ENCODE measurements at regions not wholly inside any gene's neighbourhood (a gene's known extent, or its start where the extent isn't known, plus 50 kb on each side); places are given as distances from the start of the nearest gene placed in this dataset.

DNA sequence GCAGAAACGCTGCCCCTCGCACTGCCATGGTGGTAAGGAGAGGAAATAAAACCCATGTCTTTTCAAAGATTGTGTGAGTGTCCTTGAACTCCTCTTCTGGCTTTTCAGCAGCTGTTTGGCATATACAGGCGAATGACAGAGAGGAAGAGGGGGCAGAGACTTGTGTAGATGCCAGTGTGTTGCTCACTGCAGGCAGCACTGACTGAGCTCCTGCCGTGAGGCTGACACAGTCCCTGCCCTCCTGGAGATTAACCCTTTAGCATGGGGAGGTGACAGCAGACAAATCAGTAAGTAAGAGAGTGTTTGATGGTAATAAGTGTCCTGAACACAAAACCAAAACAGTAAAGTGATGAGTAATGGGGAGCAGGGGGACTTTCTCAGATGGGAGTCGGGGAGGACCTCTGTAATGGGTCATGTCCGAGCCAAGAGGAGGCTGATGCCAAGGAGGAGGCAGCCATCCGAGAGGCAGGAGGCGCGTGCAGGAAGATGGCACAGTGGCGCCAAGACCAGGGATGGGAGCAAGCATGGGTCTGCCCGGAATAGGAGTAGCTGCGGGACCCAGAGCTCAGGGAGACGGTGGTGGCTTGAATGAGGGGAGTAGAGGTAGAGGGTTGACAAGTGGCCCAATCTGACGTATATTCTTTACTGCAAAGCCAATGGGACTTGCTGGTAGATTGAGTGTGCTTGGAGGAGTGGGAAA is 182.2 kb downstream of the FOXO1 start:
- Histone ChIP-seq H3K9me3 (ENCODE audit: insufficient read depth, low read length) (no peaks in the 10 kb centered on the region), H3K36me3 (ENCODE audit: insufficient read depth, insufficient read length, low read length) (no peaks in the 10 kb centered on the region), H3K9ac (ENCODE audit: insufficient read length, low read depth) (no peak overlapping the region), H3K4me3 (ENCODE audit: insufficient read length, low read depth) (no peak overlapping the region), H3K4me1 (ENCODE audit: insufficient read depth, insufficient read length) (peaks cover 2% of the 10 kb centered on the region), H3K27me3 (ENCODE audit: insufficient read depth, insufficient read length) (no peaks in the 10 kb centered on the region)
- no peak for TF ChIP-seq ZNF274 (IDR thresholded peaks at IDR 0.05; ENCODE audit: low read depth, low read length)
- no peak for TF ChIP-seq YY1 (IDR thresholded peaks at IDR 0.05; ENCODE audit: insufficient read depth, insufficient read length)
- no peak for TF ChIP-seq SUZ12 (IDR thresholded peaks at IDR 0.05; ENCODE audit: extremely low read depth, insufficient read depth, insufficient read length)
- DNase-seq (ENCODE audit: low read depth, low spot score), result no peak

DNA sequence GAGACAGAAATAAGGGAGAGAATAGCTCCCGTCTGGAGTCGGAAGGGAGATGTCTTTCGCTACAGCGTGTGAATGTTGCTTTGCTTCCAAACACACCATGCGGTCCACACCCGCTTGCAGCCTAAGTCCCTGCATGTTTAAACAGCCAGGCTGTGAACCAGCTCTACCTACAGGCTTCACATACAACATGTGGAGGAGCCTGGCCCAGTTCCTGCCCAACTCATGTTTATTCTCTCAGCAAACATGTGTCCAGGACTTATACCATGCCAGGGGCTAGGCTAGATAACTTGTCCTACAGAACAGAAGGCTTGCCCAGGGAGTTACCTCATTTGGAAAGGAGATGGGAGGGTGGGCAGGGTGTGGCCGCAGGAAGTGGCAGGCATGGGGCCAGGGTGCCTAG is 181.5 kb downstream of the FOXO1 start:
- TF ChIP-seq SUZ12 (IDR thresholded peaks at IDR 0.05; ENCODE audit: extremely low read depth, insufficient read depth, insufficient read length), result no peak
- no peak for TF ChIP-seq ZNF274 (IDR thresholded peaks at IDR 0.05; ENCODE audit: low read depth, low read length)
- TF ChIP-seq YY1 (IDR thresholded peaks at IDR 0.05; ENCODE audit: insufficient read depth, insufficient read length), result no peak
- no peak for DNase-seq (ENCODE audit: low read depth, low spot score)
- no peaks in the 10 kb centered on the region for H3K9me3 ChIP-seq (ENCODE audit: insufficient read depth, low read length)
- no peaks in the 10 kb centered on the region for H3K27me3 ChIP-seq (ENCODE audit: insufficient read depth, insufficient read length)
- H3K4me3 ChIP-seq (ENCODE audit: insufficient read length, low read depth), result no peak overlapping the region
- H3K4me1 ChIP-seq (ENCODE audit: insufficient read depth, insufficient read length), result peaks cover 6% of the 10 kb centered on the region
- H3K36me3 ChIP-seq (ENCODE audit: insufficient read depth, insufficient read length, low read length), result no peaks in the 10 kb centered on the region
- no peak overlapping the region for H3K9ac ChIP-seq (ENCODE audit: insufficient read length, low read depth)

GRCh38 chr13:40485611-40486517 is 180.6 kb downstream of the FOXO1 start:
- no peak overlapping the region for H3K4me3 ChIP-seq (ENCODE audit: insufficient read length, low read depth)
- H3K36me3 ChIP-seq (ENCODE audit: insufficient read depth, insufficient read length, low read length), result no peaks in the 10 kb centered on the region
- no peak for TF ChIP-seq SUZ12 (IDR thresholded peaks at IDR 0.05; ENCODE audit: extremely low read depth, insufficient read depth, insufficient read length)
- TF ChIP-seq YY1 (IDR thresholded peaks at IDR 0.05; ENCODE audit: insufficient read depth, insufficient read length), result no peak
- no peak for TF ChIP-seq ZNF274 (IDR thresholded peaks at IDR 0.05; ENCODE audit: low read depth, low read length)
- no peak overlapping the region for H3K9ac ChIP-seq (ENCODE audit: insufficient read length, low read depth)
- no peaks in the 10 kb centered on the region for H3K9me3 ChIP-seq (ENCODE audit: insufficient read depth, low read length)
- H3K4me1 ChIP-seq (ENCODE audit: insufficient read depth, insufficient read length), result peaks cover 6% of the 10 kb centered on the region
- DNase-seq (ENCODE audit: low read depth, low spot score), result no peak
- no peaks in the 10 kb centered on the region for H3K27me3 ChIP-seq (ENCODE audit: insufficient read depth, insufficient read length)

DNA sequence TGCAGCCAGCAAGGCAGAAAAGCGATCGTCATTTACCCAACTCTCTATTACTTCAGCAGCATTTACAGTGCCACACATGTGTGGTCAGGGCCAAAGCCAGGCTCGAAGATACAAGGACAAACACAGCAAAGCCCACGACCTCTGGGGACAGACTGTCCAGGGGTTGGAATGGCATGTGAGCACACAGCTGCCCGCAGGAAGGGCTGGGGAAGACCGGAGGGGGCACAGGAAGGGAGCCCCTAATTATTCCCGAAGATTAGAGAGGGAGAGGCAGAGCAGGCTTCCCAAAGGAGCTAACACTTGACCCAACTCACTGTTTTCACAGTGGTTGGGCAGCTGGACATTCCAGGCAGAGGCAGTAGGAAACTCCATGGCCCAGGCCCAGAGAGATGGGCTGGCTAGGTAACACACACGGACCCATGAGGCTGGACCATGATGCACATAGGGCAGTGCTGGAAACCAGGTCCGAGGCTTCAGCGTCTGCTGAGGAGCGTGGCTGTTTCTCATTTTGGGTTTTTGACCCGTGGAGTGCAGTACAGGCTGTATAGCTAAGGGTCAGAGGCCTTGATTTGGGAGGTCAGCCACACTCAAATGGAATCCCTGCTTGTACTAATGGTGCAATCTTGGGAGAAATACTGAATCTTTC is 179.8 kb downstream of the FOXO1 start:
- Histone ChIP-seq H3K9me3 (ENCODE audit: insufficient read depth, low read length) (no peaks in the 10 kb centered on the region), H3K9ac (ENCODE audit: insufficient read length, low read depth) (no peak overlapping the region), H3K4me3 (ENCODE audit: insufficient read length, low read depth) (no peak overlapping the region), H3K4me1 (ENCODE audit: insufficient read depth, insufficient read length) (peaks cover 8% of the 10 kb centered on the region), H3K27me3 (ENCODE audit: insufficient read depth, insufficient read length) (no peaks in the 10 kb centered on the region), H3K36me3 (ENCODE audit: insufficient read depth, insufficient read length, low read length) (no peaks in the 10 kb centered on the region)
- TF ChIP-seq ZNF274 (IDR thresholded peaks at IDR 0.05; ENCODE audit: low read depth, low read length) (no peak), SUZ12 (IDR thresholded peaks at IDR 0.05; ENCODE audit: extremely low read depth, insufficient read depth, insufficient read length) (no peak), YY1 (IDR thresholded peaks at IDR 0.05; ENCODE audit: insufficient read depth, insufficient read length) (no peak)
- DNase-seq (ENCODE audit: low read depth, low spot score), result no peak

DNA sequence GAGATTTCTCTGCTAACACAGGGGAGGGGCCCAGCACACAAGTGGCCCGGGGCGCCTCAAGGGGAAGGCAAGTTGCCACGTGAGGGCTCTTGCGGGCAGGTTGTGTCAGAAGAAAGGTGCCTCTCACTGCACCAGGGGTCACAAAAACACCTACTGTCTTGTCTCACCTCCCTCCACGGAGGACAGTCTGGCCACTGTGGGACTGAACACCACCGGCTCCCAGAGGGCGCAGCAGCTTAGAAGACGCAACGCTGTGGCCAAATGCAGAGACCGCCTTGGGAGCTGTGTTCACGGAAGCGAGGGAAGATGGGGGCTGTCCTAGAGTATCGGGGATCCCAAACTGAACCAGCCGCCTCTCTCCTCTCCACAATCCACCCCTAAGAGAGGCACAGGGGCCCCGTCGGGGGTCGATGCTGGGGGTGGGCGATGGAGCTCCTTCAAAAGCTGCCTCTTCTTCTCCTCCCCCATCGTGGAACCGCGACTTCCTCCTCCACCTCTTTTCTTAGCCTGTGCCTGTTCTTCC is 177.5 kb downstream of the FOXO1 start:
- no peaks in the 10 kb centered on the region for H3K9me3 ChIP-seq (ENCODE audit: insufficient read depth, low read length)
- no peak for DNase-seq (ENCODE audit: low read depth, low spot score)
- TF ChIP-seq SUZ12 (IDR thresholded peaks at IDR 0.05; ENCODE audit: extremely low read depth, insufficient read depth, insufficient read length), result no peak
- TF ChIP-seq YY1 (IDR thresholded peaks at IDR 0.05; ENCODE audit: insufficient read depth, insufficient read length), result no peak
- no peak for TF ChIP-seq ZNF274 (IDR thresholded peaks at IDR 0.05; ENCODE audit: low read depth, low read length)

DNA sequence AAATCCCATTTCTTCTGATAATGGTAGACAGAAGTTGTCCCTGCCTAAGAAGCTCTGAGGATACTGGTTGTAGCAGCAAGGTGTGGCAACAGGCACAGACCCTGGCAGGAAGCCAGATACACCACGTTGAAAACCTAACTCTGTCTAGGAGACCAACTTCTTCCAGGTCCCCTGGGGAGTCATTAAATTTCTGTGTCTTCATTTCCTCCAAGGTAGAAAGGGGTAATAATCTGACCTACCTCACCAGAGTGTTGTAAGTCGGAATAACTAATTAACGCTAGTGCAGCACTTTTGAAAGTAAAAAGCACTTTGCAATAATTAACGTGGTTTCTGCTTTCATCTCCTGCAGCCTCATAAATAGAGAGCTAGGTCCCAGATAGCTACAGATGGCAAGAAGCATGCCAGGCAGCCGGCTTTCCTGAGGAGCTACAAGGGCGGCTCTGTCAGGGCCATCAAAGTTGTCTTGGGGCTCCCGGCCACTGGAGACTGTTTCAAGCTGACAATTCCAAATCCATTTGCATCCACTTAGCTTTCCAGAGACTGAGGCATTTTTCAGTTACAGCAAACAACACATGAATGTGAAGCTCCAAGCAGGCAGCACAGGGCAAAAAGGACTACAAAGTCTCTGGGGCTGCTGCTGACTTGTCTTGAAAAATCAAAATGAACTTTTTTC is 176.2 kb downstream of the FOXO1 start:
- DNase-seq (ENCODE audit: low read depth, low spot score), result no peak
- no peaks in the 10 kb centered on the region for H3K36me3 ChIP-seq (ENCODE audit: insufficient read depth, insufficient read length, low read length)
- TF ChIP-seq YY1 (IDR thresholded peaks at IDR 0.05; ENCODE audit: insufficient read depth, insufficient read length) (no peak), ZNF274 (IDR thresholded peaks at IDR 0.05; ENCODE audit: low read depth, low read length) (no peak), SUZ12 (IDR thresholded peaks at IDR 0.05; ENCODE audit: extremely low read depth, insufficient read depth, insufficient read length) (no peak)
- H3K4me3 ChIP-seq (ENCODE audit: insufficient read length, low read depth), result no peak overlapping the region
- H3K4me1 ChIP-seq (ENCODE audit: insufficient read depth, insufficient read length), result peaks cover 6% of the 10 kb centered on the region
- no peak overlapping the region for H3K9ac ChIP-seq (ENCODE audit: insufficient read length, low read depth)
- no peaks in the 10 kb centered on the region for H3K27me3 ChIP-seq (ENCODE audit: insufficient read depth, insufficient read length)
- H3K9me3 ChIP-seq (ENCODE audit: insufficient read depth, low read length), result no peaks in the 10 kb centered on the region

More for the DNA sequence above, 177.5 kb downstream of the FOXO1 start:
- no peak overlapping the region for H3K4me3 ChIP-seq (ENCODE audit: insufficient read length, low read depth)
- H3K27me3 ChIP-seq (ENCODE audit: insufficient read depth, insufficient read length), result no peaks in the 10 kb centered on the region
- no peaks in the 10 kb centered on the region for H3K36me3 ChIP-seq (ENCODE audit: insufficient read depth, insufficient read length, low read length)
- peaks cover 6% of the 10 kb centered on the region for H3K4me1 ChIP-seq (ENCODE audit: insufficient read depth, insufficient read length)
- no peak overlapping the region for H3K9ac ChIP-seq (ENCODE audit: insufficient read length, low read depth)
